GM12874 (cell line): ENCODE measurements at regions not wholly inside any gene's neighbourhood (a gene's known extent, or its start where the extent isn't known, plus 50 kb on each side); places are given as distances from the start of the nearest gene placed in this dataset.

ENCODE experiments used
- CTCF ChIP-seq: IDR thresholded peaks from 2 replicates; pipeline ENCODE4 v1.5.1; 2011; ENCODE audit warnings: low read depth, mild to moderate bottlenecking, control low read depth, low read length, moderate library complexity; ENCODE audit not compliant: insufficient read depth

GRCh38 chr4:137468836-137469235 is 63.5 kb downstream of the PCDH18 start:
- TF ChIP-seq CTCF: no peak

- TF ChIP-seq CTCF: no peak
These were observed 64.8 kb downstream of the PCDH18 start for GRCh38 chr4:137467537-137467936.

GRCh38 chr4:137463377-137464003 is 68.8 kb downstream of the PCDH18 start:
- no peak for TF ChIP-seq CTCF

- no peak for TF ChIP-seq CTCF
These were observed 76.5 kb downstream of the PCDH18 start for GRCh38 chr4:137455647-137456321.

GRCh38 chr4:137454767-137455166 is 77.5 kb downstream of the PCDH18 start:
- TF ChIP-seq CTCF: no peak

GRCh38 chr4:137452799-137453198 is 79.5 kb downstream of the PCDH18 start:
- no peak for TF ChIP-seq CTCF

- TF ChIP-seq CTCF: no peak
These were observed 81.0 kb downstream of the PCDH18 start for GRCh38 chr4:137451172-137451825.
